Hepatocyte (in vitro differentiated cells): ENCODE measurements at regions not wholly inside any gene's neighbourhood (a gene's known extent, or its start where the extent isn't known, plus 50 kb on each side); places are given as distances from the start of the nearest gene placed in this dataset.

Experiments used
- DNase-seq: peaks from one replicate; pipeline ENCODE4 v3.0.0-alpha.2; 2016; ENCODE audit warnings: low spot score
- H2AFZ ChIP-seq: fragments of 200-600 bp; sonication (generic); 2 replicates; pipeline ENCODE4 v1.6.0; 2016; ENCODE audit warnings: antibody characterized with exemption, mild to moderate bottlenecking
- H3K27ac ChIP-seq: fragments of 200-600 bp; sonication (generic); 2 replicates; pipeline ENCODE4 v1.5.1; 2016; ENCODE audit warnings: mild to moderate bottlenecking
- H3K27me3 ChIP-seq: fragments of 200-600 bp; sonication (generic); 2 replicates; pipeline ENCODE4 v1.6.1; 2016
- H3K36me3 ChIP-seq: fragments of 200-600 bp; sonication (generic); replicated peaks from 2 replicates; pipeline ENCODE4 v1.5.1; 2016; ENCODE audit warnings: low read depth; ENCODE audit not compliant: insufficient read depth
- H3K4me1 ChIP-seq: fragments of 200-600 bp; sonication (generic); 2 replicates; pipeline ENCODE4 v1.5.1; 2016; ENCODE audit warnings: mild to moderate bottlenecking, moderate library complexity; ENCODE audit not compliant: insufficient read depth
- H3K4me2 ChIP-seq: fragments of 200-600 bp; sonication (generic); 2 replicates; pipeline ENCODE4 v1.6.0; 2016
- H3K4me3 ChIP-seq: fragments of 200-600 bp; sonication (generic); 2 replicates; pipeline ENCODE4 v1.5.1; 2016; ENCODE audit warnings: mild to moderate bottlenecking
- H3K79me2 ChIP-seq: fragments of 200-600 bp; sonication (generic); 2 replicates; pipeline ENCODE4 v1.6.0; 2017; ENCODE audit warnings: mild to moderate bottlenecking
- H3K9me2 ChIP-seq: fragments of 200-600 bp; sonication (generic); replicated peaks from 2 replicates; pipeline ENCODE4 v1.6.0; 2017; ENCODE audit warnings: mild to moderate bottlenecking; ENCODE audit not compliant: insufficient read depth
- H3K9me3 ChIP-seq: fragments of 200-600 bp; sonication (generic); 2 replicates; pipeline ENCODE4 v1.5.1; 2016; ENCODE audit warnings: low read depth, mild to moderate bottlenecking
- H4K20me1 ChIP-seq: fragments of 200-600 bp; sonication (generic); 2 replicates; pipeline ENCODE4 v1.6.0; 2016; ENCODE audit warnings: mild to moderate bottlenecking; ENCODE audit not compliant: insufficient read depth, poor library complexity, severe bottlenecking
- EZH2 ChIP-seq: fragments of 200-600 bp; sonication (generic); IDR thresholded peaks from 2 replicates; pipeline ENCODE4 v1.6.1; 2016; ENCODE audit warnings: antibody characterized with exemption, mild to moderate bottlenecking, borderline replicate concordance
- EZH2phosphoT487 ChIP-seq: fragments of 200-600 bp; sonication (generic); IDR thresholded peaks from one replicate; pipeline ENCODE4 v1.6.1; 2018; ENCODE audit warnings: antibody characterized with exemption, mild to moderate bottlenecking, low read depth, moderate library complexity; ENCODE audit not compliant: unreplicated experiment, severe bottlenecking
- WGBS: methylation state at CpG from one replicate; pipeline ENCODE4 v1.1.6; 2016; ENCODE audit warnings: low lambda C conversion rate; ENCODE audit errors: missing lambda C conversion rate; 5-methylcytosine and 5-hydroxymethylcytosine counted together
- TF ChIP-seq, protein P1 (sequence below): fragments of 200-600 bp; sonication (generic); IDR thresholded peaks from 2 replicates; pipeline ENCODE4 v1.5.1; 2016; ENCODE audit warnings: antibody characterized with exemption, mild to moderate bottlenecking; ENCODE audit not compliant: poor library complexity

DNA sequence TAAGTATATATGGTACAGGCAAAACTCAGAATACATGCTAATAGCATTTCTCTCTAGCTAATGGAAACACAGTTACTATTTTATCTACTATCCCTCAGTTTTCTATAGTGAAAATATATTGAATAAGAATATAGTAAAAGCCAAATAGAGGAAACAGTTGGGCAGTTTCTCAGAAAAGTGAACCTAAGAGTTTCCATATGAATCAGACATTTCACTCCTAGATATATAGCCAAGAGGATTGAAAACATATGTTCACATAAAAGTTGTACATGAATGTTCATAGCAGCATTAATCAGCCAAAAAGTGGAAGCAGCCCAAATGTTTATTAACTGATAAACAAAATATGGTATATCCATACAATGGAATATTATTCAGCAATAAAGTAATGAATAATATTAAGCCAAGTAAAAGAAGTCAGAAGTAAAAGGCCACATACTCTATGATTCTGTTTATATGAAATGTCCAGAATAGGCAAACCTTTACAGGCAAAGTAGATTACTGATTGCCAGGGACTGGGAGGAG is 134.6 kb downstream of the CYB561 start:
- H3K27me3 ChIP-seq: no peaks in the 10 kb centered on the region
- H3K9me3 ChIP-seq: no peaks in the 10 kb centered on the region
- H2AFZ ChIP-seq: no peak overlapping the region
- no peaks in the 10 kb centered on the region for H3K4me1 ChIP-seq
- H3K4me2 ChIP-seq: no peak overlapping the region
- no peaks in the 10 kb centered on the region for H3K79me2 ChIP-seq
- no peaks in the 10 kb centered on the region for H3K36me3 ChIP-seq
- TF ChIP-seq, protein P1, sequence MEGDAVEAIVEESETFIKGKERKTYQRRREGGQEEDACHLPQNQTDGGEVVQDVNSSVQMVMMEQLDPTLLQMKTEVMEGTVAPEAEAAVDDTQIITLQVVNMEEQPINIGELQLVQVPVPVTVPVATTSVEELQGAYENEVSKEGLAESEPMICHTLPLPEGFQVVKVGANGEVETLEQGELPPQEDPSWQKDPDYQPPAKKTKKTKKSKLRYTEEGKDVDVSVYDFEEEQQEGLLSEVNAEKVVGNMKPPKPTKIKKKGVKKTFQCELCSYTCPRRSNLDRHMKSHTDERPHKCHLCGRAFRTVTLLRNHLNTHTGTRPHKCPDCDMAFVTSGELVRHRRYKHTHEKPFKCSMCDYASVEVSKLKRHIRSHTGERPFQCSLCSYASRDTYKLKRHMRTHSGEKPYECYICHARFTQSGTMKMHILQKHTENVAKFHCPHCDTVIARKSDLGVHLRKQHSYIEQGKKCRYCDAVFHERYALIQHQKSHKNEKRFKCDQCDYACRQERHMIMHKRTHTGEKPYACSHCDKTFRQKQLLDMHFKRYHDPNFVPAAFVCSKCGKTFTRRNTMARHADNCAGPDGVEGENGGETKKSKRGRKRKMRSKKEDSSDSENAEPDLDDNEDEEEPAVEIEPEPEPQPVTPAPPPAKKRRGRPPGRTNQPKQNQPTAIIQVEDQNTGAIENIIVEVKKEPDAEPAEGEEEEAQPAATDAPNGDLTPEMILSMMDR: no peak
- TF ChIP-seq EZH2phosphoT487 (no peak), EZH2 (no peak)
- no peaks in the 10 kb centered on the region for H3K9me2 ChIP-seq
- H3K27ac ChIP-seq: no peak overlapping the region
- no peak overlapping the region for H3K4me3 ChIP-seq
- DNase-seq: no peak
- no peaks in the 10 kb centered on the region for H4K20me1 ChIP-seq

DNA sequence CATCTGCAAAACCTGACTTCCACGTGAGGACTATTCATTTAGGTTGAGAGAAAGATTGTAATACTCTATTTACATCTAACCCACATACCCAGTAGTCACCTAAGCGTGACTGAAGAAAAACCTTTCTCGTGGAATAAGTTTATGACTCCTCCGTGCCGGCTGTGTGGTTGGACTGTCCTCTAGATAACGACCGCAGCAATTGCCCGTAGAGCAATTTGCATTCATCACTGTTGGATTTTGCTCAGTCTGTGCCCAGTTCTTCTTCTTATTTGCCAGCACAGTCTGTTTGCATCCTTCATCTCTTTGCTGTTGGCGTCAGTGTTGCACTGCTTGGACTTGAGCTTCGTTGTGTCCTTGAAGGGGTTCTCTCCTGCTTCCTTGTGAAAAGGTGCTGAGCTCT is 131.3 kb downstream of the CYB561 start:
- H3K79me2 ChIP-seq: no peaks in the 10 kb centered on the region

DNA sequence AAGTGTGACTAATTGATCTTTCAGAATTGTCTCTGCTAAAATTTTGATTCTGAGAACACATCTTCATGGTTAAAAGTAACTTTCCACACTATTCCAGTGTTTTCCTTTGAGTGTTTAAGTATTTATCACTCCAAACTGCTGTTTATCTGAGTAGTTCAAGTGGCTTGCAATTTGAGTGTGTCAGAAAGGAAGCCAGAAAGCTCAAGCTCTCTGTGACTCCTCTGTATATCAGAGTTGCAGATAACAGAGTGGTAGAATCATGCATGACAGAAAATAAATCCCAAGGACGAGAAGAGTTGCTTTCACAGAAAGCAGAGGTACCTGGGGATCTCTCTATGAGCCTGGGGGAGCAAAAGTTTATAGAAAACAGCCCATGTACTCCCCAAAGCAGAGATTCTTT is 130.0 kb downstream of the CYB561 start:
- Histone ChIP-seq H3K27ac (no peak overlapping the region), H3K4me3 (no peak overlapping the region), H3K79me2 (no peaks in the 10 kb centered on the region), H4K20me1 (no peaks in the 10 kb centered on the region), H3K4me2 (no peak overlapping the region), H3K27me3 (no peaks in the 10 kb centered on the region), H3K4me1 (no peaks in the 10 kb centered on the region), H3K9me3 (no peaks in the 10 kb centered on the region), H2AFZ (no peak overlapping the region), H3K9me2 (no peaks in the 10 kb centered on the region), H3K36me3 (no peaks in the 10 kb centered on the region)
- WGBS: 50% methylated on average over 1 of the region's 1 CpG
- TF ChIP-seq EZH2phosphoT487 (no peak), EZH2 (no peak)
- TF ChIP-seq, protein P1: no peak
- DNase-seq: no peak

More for the DNA sequence above, 131.3 kb downstream of the CYB561 start:
- TF ChIP-seq EZH2phosphoT487 (no peak), EZH2 (no peak)
- TF ChIP-seq, protein P1: no peak
- WGBS: 96% methylated on average over 10 of the region's 10 CpGs
- Histone ChIP-seq H4K20me1 (no peaks in the 10 kb centered on the region), H2AFZ (no peak overlapping the region), H3K9me3 (no peaks in the 10 kb centered on the region), H3K4me2 (no peak overlapping the region), H3K36me3 (no peaks in the 10 kb centered on the region), H3K4me1 (no peaks in the 10 kb centered on the region), H3K4me3 (no peak overlapping the region), H3K27ac (no peak overlapping the region), H3K9me2 (no peaks in the 10 kb centered on the region), H3K27me3 (no peaks in the 10 kb centered on the region)
- DNase-seq: no peak
